ENCODE measurements at regions not wholly inside any gene's neighbourhood (a gene's known extent, or its start where the extent isn't known, plus 50 kb on each side); places are given as distances from the start of the nearest gene placed in this dataset.

DNA sequence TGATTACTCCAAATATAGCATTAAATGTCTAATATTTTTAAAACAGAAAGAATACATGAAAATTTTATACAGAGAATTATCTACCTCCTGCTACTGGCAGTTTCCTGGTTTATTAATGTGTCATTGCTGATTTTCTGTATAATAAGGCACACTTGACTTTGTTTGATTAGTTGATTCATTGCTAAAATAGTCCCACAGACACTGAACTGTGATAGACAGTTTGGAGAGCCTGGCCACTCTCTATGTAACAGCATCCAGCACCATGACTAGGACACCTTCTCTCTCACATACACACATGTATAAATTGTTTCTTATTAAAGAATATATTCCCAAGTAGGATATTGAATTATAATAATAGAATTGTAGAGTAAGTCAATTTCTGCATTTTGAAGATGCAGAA, 368.5 kb upstream of the SNX7 start:
- no peak for TF ChIP-seq SPI1 (IDR thresholded peaks at IDR 0.05; ENCODE audit: borderline replicate concordance, low read depth)
- TF ChIP-seq GABPA (IDR thresholded peaks at IDR 0.05; ENCODE audit: low read depth): no peak
- TF ChIP-seq POLR2AphosphoS5 (IDR thresholded peaks at IDR 0.05; ENCODE audit: low read depth): no peak
- TF ChIP-seq, protein P1, sequence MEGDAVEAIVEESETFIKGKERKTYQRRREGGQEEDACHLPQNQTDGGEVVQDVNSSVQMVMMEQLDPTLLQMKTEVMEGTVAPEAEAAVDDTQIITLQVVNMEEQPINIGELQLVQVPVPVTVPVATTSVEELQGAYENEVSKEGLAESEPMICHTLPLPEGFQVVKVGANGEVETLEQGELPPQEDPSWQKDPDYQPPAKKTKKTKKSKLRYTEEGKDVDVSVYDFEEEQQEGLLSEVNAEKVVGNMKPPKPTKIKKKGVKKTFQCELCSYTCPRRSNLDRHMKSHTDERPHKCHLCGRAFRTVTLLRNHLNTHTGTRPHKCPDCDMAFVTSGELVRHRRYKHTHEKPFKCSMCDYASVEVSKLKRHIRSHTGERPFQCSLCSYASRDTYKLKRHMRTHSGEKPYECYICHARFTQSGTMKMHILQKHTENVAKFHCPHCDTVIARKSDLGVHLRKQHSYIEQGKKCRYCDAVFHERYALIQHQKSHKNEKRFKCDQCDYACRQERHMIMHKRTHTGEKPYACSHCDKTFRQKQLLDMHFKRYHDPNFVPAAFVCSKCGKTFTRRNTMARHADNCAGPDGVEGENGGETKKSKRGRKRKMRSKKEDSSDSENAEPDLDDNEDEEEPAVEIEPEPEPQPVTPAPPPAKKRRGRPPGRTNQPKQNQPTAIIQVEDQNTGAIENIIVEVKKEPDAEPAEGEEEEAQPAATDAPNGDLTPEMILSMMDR (IDR thresholded peaks at IDR 0.05; ENCODE audit: insufficient read depth, low read length): no peak
- TF ChIP-seq, protein P2, sequence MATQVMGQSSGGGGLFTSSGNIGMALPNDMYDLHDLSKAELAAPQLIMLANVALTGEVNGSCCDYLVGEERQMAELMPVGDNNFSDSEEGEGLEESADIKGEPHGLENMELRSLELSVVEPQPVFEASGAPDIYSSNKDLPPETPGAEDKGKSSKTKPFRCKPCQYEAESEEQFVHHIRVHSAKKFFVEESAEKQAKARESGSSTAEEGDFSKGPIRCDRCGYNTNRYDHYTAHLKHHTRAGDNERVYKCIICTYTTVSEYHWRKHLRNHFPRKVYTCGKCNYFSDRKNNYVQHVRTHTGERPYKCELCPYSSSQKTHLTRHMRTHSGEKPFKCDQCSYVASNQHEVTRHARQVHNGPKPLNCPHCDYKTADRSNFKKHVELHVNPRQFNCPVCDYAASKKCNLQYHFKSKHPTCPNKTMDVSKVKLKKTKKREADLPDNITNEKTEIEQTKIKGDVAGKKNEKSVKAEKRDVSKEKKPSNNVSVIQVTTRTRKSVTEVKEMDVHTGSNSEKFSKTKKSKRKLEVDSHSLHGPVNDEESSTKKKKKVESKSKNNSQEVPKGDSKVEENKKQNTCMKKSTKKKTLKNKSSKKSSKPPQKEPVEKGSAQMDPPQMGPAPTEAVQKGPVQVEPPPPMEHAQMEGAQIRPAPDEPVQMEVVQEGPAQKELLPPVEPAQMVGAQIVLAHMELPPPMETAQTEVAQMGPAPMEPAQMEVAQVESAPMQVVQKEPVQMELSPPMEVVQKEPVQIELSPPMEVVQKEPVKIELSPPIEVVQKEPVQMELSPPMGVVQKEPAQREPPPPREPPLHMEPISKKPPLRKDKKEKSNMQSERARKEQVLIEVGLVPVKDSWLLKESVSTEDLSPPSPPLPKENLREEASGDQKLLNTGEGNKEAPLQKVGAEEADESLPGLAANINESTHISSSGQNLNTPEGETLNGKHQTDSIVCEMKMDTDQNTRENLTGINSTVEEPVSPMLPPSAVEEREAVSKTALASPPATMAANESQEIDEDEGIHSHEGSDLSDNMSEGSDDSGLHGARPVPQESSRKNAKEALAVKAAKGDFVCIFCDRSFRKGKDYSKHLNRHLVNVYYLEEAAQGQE (IDR thresholded peaks at IDR 0.05; ENCODE audit: insufficient replicate concordance, low read depth): no peak
- Histone ChIP-seq H3K27me3 (ENCODE audit: insufficient read depth, poor library complexity, severe bottlenecking) (no peaks in the 10 kb centered on the region), H3K27ac (replicated peaks) (no peak overlapping the region), H3K4me3 (replicated peaks; ENCODE audit: insufficient read depth, low read length) (no peak overlapping the region)
- no peak for DNase-seq (ENCODE audit: low read depth in 1 of 2, low spot score in 1 of 2)

DNA sequence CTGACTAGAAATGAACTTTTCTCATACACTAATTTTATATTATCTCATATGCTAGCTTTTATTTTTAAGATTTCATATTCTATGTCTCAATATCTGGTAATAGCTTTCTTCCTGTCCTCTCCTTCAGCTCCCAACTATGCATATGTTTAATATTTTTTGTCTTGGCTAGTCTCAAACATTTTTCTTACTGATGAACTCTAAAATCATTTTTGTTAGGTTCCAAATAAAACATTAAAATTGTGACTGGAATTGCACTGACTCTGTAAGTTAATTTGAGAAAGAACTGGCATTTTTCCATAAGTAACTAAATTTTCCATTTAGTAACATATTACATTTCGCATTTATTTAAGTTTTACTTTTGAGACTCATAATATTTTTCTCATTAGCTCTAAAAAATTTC, 368.5 kb upstream of the DPYD start:
- no peak for DNase-seq (ENCODE audit: low read depth in 1 of 2, low spot score in 1 of 2)
- TF ChIP-seq, protein P1 (IDR thresholded peaks at IDR 0.05; ENCODE audit: insufficient read depth, low read length): no peak
- TF ChIP-seq POLR2AphosphoS5 (IDR thresholded peaks at IDR 0.05; ENCODE audit: low read depth): no peak
- no peak for TF ChIP-seq GABPA (IDR thresholded peaks at IDR 0.05; ENCODE audit: low read depth)
- TF ChIP-seq, protein P2 (IDR thresholded peaks at IDR 0.05; ENCODE audit: insufficient replicate concordance, low read depth): no peak

DNA sequence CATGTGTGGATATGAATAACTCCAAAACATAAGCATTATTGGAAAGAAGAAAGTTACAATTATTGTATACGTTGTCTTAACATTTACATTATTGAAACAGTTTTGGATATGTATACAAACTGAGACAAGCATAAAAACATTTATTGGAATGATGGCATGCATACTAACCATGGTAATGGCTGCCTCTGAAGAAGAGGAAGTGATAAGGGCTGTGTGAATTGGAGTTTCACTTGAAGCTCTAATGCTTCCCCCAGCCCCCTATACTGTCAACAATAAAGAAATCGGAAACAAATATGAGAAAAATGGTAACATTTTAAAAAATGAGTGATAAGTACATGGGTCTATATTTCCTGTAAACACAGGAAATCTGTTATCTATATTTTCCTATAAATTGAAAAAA, 367.7 kb upstream of the DPYD start:
- Histone ChIP-seq H3K4me3 (replicated peaks; ENCODE audit: insufficient read depth, low read length) (no peak overlapping the region), H3K27me3 (ENCODE audit: insufficient read depth, poor library complexity, severe bottlenecking) (no peaks in the 10 kb centered on the region), H3K27ac (replicated peaks) (no peak overlapping the region)
- no peak for DNase-seq (ENCODE audit: low read depth in 1 of 2, low spot score in 1 of 2)
- peak; percentile 90 for TF ChIP-seq SPI1 (IDR thresholded peaks at IDR 0.05; ENCODE audit: borderline replicate concordance, low read depth)
- TF ChIP-seq, protein P2 (IDR thresholded peaks at IDR 0.05; ENCODE audit: insufficient replicate concordance, low read depth): no peak

More for the DNA sequence above, 368.5 kb upstream of the DPYD start:
- Histone ChIP-seq H3K4me3 (replicated peaks; ENCODE audit: insufficient read depth, low read length) (no peak overlapping the region), H3K27me3 (ENCODE audit: insufficient read depth, poor library complexity, severe bottlenecking) (no peaks in the 10 kb centered on the region), H3K27ac (replicated peaks) (no peak overlapping the region)

DNA sequence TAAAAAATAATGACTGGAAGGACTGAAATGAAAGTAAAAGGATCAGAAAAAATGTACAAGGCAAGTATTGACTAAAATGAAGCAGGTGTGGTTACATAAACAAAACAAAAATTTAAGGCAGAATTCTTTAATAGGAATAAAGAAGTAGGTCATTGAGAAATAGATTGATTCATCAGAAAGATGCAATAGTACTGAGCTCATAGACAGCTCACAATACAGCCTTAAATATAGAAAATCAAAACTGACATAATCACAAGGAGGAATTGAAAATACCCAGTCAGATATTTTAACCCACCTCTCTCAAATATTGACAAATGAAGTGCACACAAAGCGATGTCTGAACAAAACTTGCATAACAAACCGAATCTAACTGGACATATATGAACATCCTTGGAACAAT, 366.8 kb upstream of the DPYD start:
- Histone ChIP-seq H3K27me3 (ENCODE audit: insufficient read depth, poor library complexity, severe bottlenecking) (no peaks in the 10 kb centered on the region), H3K4me3 (replicated peaks; ENCODE audit: insufficient read depth, low read length) (no peak overlapping the region), H3K27ac (replicated peaks) (no peak overlapping the region)
- no peak for DNase-seq (ENCODE audit: low read depth in 1 of 2, low spot score in 1 of 2)
- TF ChIP-seq, protein P2 (IDR thresholded peaks at IDR 0.05; ENCODE audit: insufficient replicate concordance, low read depth): no peak
- no peak for TF ChIP-seq SPI1 (IDR thresholded peaks at IDR 0.05; ENCODE audit: borderline replicate concordance, low read depth)
- TF ChIP-seq GABPA (IDR thresholded peaks at IDR 0.05; ENCODE audit: low read depth): no peak
- TF ChIP-seq, protein P1 (IDR thresholded peaks at IDR 0.05; ENCODE audit: insufficient read depth, low read length): no peak
- TF ChIP-seq POLR2AphosphoS5 (IDR thresholded peaks at IDR 0.05; ENCODE audit: low read depth): no peak
